ENCODE measurements at regions not wholly inside any gene's neighbourhood (a gene's known extent, or its start where the extent isn't known, plus 50 kb on each side); places are given as distances from the start of the nearest gene placed in this dataset.
"Not testable (repeated sequence)": the region's sequence is repeated elsewhere in the genome, so short reads cannot be mapped to it uniquely, and the experiment has no call there.

DNA sequence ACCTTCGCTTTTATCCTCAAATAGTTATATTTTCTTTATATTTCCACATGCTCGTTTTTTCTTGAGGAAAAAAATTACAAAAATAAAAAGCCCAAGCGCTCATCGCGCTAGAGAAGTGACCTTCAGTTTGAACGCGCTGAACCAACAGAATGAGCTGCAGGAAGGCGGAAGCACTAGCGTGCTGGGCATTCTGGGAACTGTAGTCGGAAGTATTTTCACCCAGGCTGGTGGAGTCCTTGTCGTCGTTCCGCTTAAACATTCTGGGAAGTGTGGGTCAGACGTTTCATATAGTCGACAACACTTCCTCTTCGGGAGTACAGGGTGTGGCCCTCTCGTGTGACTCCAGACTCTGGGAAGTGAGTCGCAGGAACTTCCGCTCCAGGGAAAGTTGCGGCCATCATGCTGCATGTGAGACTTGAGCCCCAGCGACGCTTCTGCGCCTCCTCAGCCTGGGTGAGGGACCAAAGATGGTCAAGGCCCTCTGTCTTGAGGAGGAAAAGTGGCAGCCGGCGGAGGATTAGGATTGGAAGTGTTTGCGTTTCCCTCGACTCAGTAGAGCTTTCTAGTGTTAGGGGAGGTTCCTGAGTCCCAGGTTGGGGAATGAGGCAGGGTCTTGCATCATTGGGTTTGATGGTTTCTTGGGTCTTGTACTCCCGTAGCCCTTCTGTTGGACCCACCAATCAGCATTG, 84.1 kb upstream of the GPR39 start:
- not testable (repeated sequence) for DNase-seq

DNA sequence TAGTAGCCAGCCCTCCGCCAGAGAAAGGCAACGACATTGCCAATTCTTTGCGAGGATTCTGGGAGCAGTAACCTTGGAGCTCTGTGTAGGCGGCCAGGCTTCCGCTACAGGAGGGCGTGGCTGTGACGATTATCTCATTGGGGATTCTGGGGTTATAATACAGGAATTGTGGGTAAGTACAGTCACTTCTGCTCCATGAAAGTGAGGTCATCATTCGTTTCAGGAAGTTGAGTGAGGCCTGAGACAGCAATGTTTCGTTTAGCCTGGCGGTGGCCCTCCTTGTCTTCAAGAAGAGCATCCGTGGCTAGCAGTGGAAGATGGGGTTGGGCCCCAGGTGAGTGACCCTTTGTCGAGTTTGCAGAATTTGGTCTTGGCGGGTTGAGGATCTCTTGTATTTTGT, 79.5 kb upstream of the GPR39 start:
- not testable (repeated sequence) for DNase-seq

- DNase-seq, result not testable (repeated sequence)
These were observed 78.8 kb upstream of the GPR39 start for GRCh38 chr2:132337844-132338243.

GRCh38 chr2:132347041-132347780, 69.4 kb upstream of the GPR39 start:
- DNase-seq, result peak; percentile 59

GRCh38 chr2:132349092-132349687, 67.4 kb upstream of the GPR39 start:
- peak; percentile 46 for DNase-seq

DNA sequence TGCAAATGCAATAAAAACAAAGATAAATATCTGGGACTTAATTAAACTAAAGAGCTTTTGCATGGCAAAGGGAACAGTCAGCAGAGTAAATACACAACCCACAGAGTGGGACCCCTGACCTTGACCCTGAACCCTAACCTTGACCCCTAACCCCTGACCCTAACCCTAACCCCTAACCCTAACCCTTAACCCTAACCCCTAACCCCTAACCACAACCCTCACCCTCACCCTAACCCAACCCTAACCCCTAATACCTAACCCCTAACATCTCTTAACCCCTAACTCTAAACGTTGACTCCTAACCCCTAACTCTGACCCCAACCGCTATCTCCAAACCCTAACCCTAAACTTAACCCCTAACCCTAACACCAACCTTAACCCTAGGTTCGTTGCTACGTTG, 64.9 kb upstream of the GPR39 start:
- not testable (repeated sequence) for DNase-seq

DNA sequence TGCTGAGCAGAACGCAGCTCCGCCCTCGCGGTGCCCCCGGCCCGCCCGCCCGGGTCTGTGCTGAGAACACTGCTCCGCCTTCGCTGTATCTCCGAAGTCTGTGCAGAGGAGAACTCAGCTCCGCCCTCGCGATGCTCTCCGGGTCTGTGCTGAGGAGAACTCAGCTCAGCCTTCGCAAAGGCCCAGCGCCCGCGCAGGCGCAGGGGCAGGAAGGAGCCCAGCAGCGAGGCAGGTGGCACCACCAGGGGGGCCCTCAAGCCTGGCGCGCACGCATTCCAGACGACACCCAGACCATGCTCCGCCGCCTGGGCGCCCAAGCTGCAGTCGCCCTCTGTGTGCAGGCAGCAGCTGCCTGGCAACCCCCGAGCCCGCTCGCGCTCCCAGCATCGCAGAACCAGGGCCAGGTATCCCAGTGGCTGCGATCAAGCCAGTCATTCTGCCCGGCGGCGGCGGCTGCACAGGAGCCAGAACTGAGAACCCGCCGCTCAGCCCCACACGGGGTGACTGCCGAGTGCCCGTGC, 64.1 kb upstream of the GPR39 start:
- DNase-seq, result not testable (repeated sequence)

DNA sequence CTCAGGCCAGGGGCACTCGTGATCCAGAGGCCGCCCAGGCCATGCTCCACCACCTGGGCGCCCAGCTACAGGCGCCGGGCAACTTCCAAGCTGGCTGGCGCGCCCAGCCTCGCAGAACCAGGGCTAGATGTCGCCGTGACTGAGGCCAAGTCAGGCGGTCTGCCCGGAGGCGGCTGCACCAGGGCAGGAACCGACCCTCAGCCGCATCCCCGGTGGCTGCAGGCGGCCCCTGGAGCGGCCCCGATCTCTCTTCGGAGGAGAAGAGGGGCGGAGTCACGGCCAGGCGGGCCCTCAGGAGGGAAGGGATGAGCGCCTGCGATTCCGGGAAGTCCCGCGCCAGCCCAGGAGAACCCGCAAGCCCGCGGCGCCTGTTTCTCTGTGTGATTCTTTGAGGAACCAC, 63.2 kb upstream of the GPR39 start:
- DNase-seq, result not testable (repeated sequence)

DNA sequence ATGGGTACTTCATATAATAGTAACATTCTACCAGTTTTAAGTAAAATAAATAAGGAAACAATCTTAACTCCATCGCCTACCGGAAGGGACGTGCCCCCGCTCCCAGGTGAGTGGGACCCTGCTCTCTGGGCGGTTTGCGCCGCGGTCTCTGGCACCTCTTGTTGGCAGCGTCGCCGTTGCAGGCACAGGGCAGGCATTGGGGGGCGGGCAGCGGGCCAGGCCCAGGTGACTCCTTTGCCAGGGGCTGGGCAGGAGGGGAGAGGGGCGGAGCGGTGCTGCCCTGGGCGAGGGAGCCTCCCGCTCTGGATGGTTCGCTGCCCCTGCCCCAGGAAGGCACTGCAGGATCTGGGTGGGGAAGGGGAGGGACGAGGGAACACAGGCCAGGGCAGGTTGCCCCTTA, 55.6 kb upstream of the GPR39 start:
- DNase-seq, result not testable (repeated sequence)

DNA sequence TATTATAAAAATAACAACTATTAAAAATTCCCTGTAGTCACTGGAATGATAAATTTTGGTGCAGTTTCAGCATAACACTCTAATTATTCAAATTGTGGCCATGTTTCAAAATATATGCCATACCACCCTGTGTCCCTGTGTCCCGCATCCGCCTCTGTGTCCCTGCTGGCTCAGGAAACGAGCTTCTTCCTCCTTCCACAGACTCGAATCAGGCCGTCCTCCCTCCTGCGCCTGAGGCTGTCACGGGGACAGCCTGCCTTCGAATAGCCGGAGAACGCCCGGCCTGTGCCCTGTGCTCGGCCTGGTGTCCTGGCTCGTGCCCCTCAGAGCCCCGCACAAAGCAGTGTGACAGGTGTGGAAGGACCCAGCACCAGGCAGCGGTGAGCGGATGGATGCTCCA, 55.1 kb upstream of the GPR39 start:
- DNase-seq, result not testable (repeated sequence)

- DNase-seq, result not testable (repeated sequence)
These were observed 53.3 kb upstream of the GPR39 start for GRCh38 chr2:132363352-132363751.

DNA sequence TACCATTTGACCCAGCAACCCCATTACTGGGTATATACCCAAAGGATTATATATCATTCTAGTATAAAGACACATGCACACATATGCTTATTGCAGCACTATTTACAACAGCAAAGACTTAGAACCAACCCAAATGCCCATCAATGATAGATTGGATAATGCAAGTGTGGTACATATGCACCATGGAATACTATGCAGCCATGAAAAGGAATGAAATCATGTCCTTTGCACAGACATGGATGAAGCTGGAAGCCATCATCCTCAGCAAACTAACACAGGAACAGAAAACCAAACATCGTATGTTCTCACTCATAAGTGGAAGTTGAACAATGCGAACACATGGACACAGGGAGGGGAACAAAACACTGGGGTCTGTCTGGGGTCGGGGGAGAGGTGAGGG, 50.6 kb upstream of the GPR39 start:
- DNase-seq, result not testable (repeated sequence)

- no peak for DNase-seq
These were observed 50.0 kb upstream of the GPR39 start for GRCh38 chr2:132366421-132367180.

Measured in NCI-H748 treated with DMSO at 0.1 percent for 48 hours (cell line).